Endothelial cell of umbilical vein (primary cell): ENCODE measurements at regions not wholly inside any gene's neighbourhood (a gene's known extent, or its start where the extent isn't known, plus 50 kb on each side); places are given as distances from the start of the nearest gene placed in this dataset.

Experiments
- BruUV-seq: library from RNA; stranded (reverse); fragments of 400-500 nt; replicated peaks from 2 replicates; lab custom pipeline; 2021; lab: Mats Ljungman, UMichigan
- CTCF ChIA-PET: fragments of 300-600, 350-600 bp; sonication (Branson Sonifier 250); formaldehyde crosslinking; loops from one replicate; lab custom pipeline; 2021; ENCODE audit warnings: antibody characterized with exemption, inconsistent platforms; lab: Charles Lee
- POLR2A ChIA-PET: fragments of 300-600, 350-600 bp; sonication (Branson Sonifier 250); formaldehyde crosslinking; loops from one replicate; lab custom pipeline; 2021; ENCODE audit warnings: antibody characterized with exemption, inconsistent platforms; lab: Charles Lee
- DNase-seq: peaks from one replicate; pipeline ENCODE4 v3.0.0-alpha.2; 2011; ENCODE audit warnings: low read depth, low spot score
- FAIRE-seq: peaks from 2 replicates; lab custom pipeline; 2011; peaks lifted over from hg19 to GRCh38; lab: Jason Lieb, UNC
- H2AFZ ChIP-seq: 2 replicates; pipeline ENCODE4 v1.6.0; 2012; ENCODE audit warnings: low read depth, low read length, control low read depth, inconsistent platforms
- H3K27ac ChIP-seq: 2 replicates; pipeline ENCODE4 v1.5.1; 2011; ENCODE audit warnings: low read depth, mild to moderate bottlenecking, control low read depth, low read length, moderate library complexity; ENCODE audit not compliant: insufficient read depth
- H3K27me3 ChIP-seq, 2 experiments: 2 replicates each; pipeline versions ENCODE4 v1.6.0 to v1.6.1; 2011; ENCODE audit warnings: low read length in 2 of 2, mixed read lengths in 1 of 2; ENCODE audit not compliant: control insufficient read depth in 2 of 2, insufficient read depth in 2 of 2
- H3K36me3 ChIP-seq, 2 experiments: 2 replicates in 1 of 2; 3 replicates in 1 of 2; pipeline ENCODE4 v1.5.1; 2011; ENCODE audit warnings: low read length in 2 of 2, mild to moderate bottlenecking in 1 of 2, moderate library complexity in 1 of 2; ENCODE audit not compliant: control insufficient read depth in 2 of 2, insufficient read depth in 2 of 2; ENCODE audit errors: extremely low read depth in 1 of 2
- H3K4me1 ChIP-seq: 3 replicates; pipeline ENCODE4 v1.5.1; 2011; ENCODE audit warnings: mild to moderate bottlenecking, low read length; ENCODE audit not compliant: control insufficient read depth, insufficient read depth; ENCODE audit errors: extremely low read depth
- H3K4me2 ChIP-seq: 2 replicates; pipeline ENCODE4 v1.6.1; 2011; ENCODE audit warnings: low read length, control low read depth, mixed read lengths; ENCODE audit not compliant: insufficient read depth
- H3K4me3 ChIP-seq, 3 experiments: fragments of 200-600 bp in 1 of 3; sonication (generic), shearing (Covaris generic) in 1 of 3; replicated peaks in 1 of 3; 2 replicates each; pipeline ENCODE4 v1.5.1; 2011 to 2016; ENCODE audit warnings: control low read depth in 3 of 3, low read length in 3 of 3, mild to moderate bottlenecking in 2 of 3, inconsistent platforms in 1 of 3, low read depth in 1 of 3, moderate library complexity in 1 of 3; ENCODE audit not compliant: insufficient read depth in 1 of 3
- H3K79me2 ChIP-seq: 2 replicates; pipeline ENCODE4 v1.6.0; 2012; ENCODE audit warnings: low read length, inconsistent platforms; ENCODE audit not compliant: control insufficient read depth, insufficient read depth
- H3K9ac ChIP-seq: replicated peaks from 2 replicates; pipeline ENCODE3; 2011; ENCODE audit warnings: low read length, control low read depth; ENCODE audit not compliant: insufficient read depth; ENCODE audit errors: extremely low read depth
- H3K9me1 ChIP-seq: replicated peaks from 3 replicates; pipeline ENCODE4 v1.6.0; 2011; ENCODE audit warnings: mild to moderate bottlenecking, low read length; ENCODE audit not compliant: control insufficient read depth, insufficient read depth; ENCODE audit errors: extremely low read depth
- H3K9me3 ChIP-seq: replicated peaks from 2 replicates; pipeline ENCODE4 v1.5.1; 2012; ENCODE audit warnings: low read length, inconsistent platforms; ENCODE audit not compliant: control insufficient read depth, insufficient read depth
- H4K20me1 ChIP-seq: replicated peaks from 2 replicates; pipeline ENCODE3; 2011; ENCODE audit warnings: mild to moderate bottlenecking, low read length; ENCODE audit not compliant: control insufficient read depth, insufficient read depth; ENCODE audit errors: extremely low read depth
- CTCF ChIP-seq, 2 donors: IDR thresholded peaks; 1 replicate in 1 of 2; 2 replicates in 1 of 2; pipeline ENCODE4 v1.5.1; 2011; ENCODE audit warnings: low read length in 2 of 2, mild to moderate bottlenecking in 2 of 2, moderate library complexity in 2 of 2, control low read depth in 1 of 2, inconsistent platforms in 1 of 2, low read depth in 1 of 2; ENCODE audit not compliant: insufficient read depth in 1 of 2; ENCODE audit errors: extremely low read depth in 1 of 2
- EZH2 ChIP-seq: IDR thresholded peaks from 2 replicates; pipeline ENCODE4 v1.6.1; 2012; ENCODE audit warnings: borderline replicate concordance, low read depth, mild to moderate bottlenecking, moderate library complexity, low read length, inconsistent platforms; ENCODE audit not compliant: severe bottlenecking
- FOS ChIP-seq: IDR thresholded peaks from 2 replicates; pipeline ENCODE4 v1.6.1; 2011; ENCODE audit warnings: mild to moderate bottlenecking, low read length, moderate library complexity, borderline replicate concordance; ENCODE audit not compliant: insufficient read depth
- GATA2 ChIP-seq: IDR thresholded peaks from 2 replicates; pipeline ENCODE4 v1.7.0; 2011; ENCODE audit warnings: low read depth, mild to moderate bottlenecking, moderate library complexity, mixed read lengths, low read length; ENCODE audit not compliant: insufficient read length, insufficient read depth
- JUN ChIP-seq: IDR thresholded peaks from 2 replicates; pipeline ENCODE4 v1.6.1; 2011; ENCODE audit warnings: borderline replicate concordance, low read depth; ENCODE audit not compliant: insufficient read length, insufficient read depth
- MYC ChIP-seq: IDR thresholded peaks from one replicate; pipeline ENCODE4 v1.6.1; 2011; ENCODE audit warnings: mild to moderate bottlenecking, low read depth, low read length
- POLR2A ChIP-seq: IDR thresholded peaks from 2 replicates; pipeline ENCODE4 v1.6.1; 2012; ENCODE audit warnings: low read depth, mild to moderate bottlenecking, control low read depth, low read length
- POLR2AphosphoS5 ChIP-seq: IDR thresholded peaks from 2 replicates; pipeline ENCODE4 v1.6.1; 2012; ENCODE audit warnings: low read depth, mild to moderate bottlenecking, control low read depth, low read length, moderate library complexity; ENCODE audit not compliant: insufficient read depth
- dilution Hi-C: fragments of 300-500 bp; cut with MboI; formaldehyde crosslinking; loops from one replicate; pipeline ENCODE4 v1.15.0; 2019; ENCODE audit warnings: low sequenced_read_pairs; ENCODE audit not compliant: extremely low pct_ligation_motif_present
- intact Hi-C: fragments of 100-400 bp; cut with micrococcal nuclease; formaldehyde crosslinking; loops from one replicate; pipeline ENCODE4 v1.10.0; 2022
- TF ChIP-seq, protein P1 (sequence below): IDR thresholded peaks from 2 replicates; pipeline ENCODE4 v1.6.1; 2011; ENCODE audit not compliant: insufficient read depth, insufficient read length

DNA sequence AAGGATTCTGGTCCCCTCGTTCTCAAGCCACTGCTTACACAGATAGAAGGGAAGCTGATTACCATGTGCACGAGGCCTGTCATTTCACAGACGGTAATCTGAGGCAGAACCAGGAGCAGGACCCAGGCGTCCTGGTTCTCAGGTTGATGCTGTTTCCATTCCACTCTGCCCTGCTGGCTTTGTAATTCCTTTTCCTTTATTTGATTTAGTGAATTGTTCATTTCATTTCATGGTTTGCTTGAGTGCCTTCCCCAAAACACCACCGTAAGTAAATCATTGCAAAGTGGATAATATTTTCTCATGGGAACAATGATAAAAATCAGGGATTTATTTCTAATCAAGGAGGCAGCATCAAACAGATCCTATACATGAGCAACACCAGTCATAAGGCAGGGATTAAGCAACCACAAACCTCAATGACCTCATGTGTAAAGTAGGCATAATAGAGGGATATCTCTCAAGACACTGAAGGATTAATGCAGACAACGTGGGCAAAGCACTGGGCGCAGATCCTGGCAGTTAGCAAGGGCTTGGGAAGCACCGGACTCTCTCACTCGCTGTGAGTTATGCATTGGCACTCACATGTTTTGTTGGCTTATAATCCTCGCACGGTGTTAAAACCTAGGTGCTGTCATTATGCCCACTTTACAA lies 229.5 kb upstream of the FOXQ1 start:
- intact Hi-C loops (no loop called here), dilution Hi-C loops (no loop called here)
- ChIA-PET POLR2A (no interaction called here), CTCF (no interaction called here)
- no peak for TF ChIP-seq JUN
- TF ChIP-seq EZH2, result no peak
- TF ChIP-seq FOS, result no peak
- TF ChIP-seq MYC, result no peak
- TF ChIP-seq POLR2A, result no peak
- TF ChIP-seq, protein P1, sequence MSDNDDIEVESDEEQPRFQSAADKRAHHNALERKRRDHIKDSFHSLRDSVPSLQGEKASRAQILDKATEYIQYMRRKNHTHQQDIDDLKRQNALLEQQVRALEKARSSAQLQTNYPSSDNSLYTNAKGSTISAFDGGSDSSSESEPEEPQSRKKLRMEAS, result no peak
- no peak for TF ChIP-seq CTCF (IDR thresholded peaks at IDR 0.05; ENCODE audit: extremely low read depth in 1 of 2, insufficient read depth in 1 of 2, low read depth in 1 of 2, low read length in 2 of 2)
- no peak for TF ChIP-seq GATA2
- TF ChIP-seq POLR2AphosphoS5, result no peak
- no TSS peak for BruUV-seq
- no peak overlapping the region for H2AFZ ChIP-seq
- no peaks in the 10 kb centered on the region for H4K20me1 ChIP-seq
- FAIRE-seq, result no peak
- no peaks in the 10 kb centered on the region for H3K9me1 ChIP-seq
- H3K9me3 ChIP-seq, result no peaks in the 10 kb centered on the region
- H3K36me3 ChIP-seq, result no peaks in the 10 kb centered on the region
- no peak overlapping the region for H3K9ac ChIP-seq
- no peak for DNase-seq
- no peaks in the 10 kb centered on the region for H3K79me2 ChIP-seq
- H3K27ac ChIP-seq, result no peak overlapping the region
- H3K4me3 ChIP-seq, result no peak overlapping the region
- H3K4me1 ChIP-seq, result no peaks in the 10 kb centered on the region
- no peaks in the 10 kb centered on the region for H3K27me3 ChIP-seq
- no peak overlapping the region for H3K4me2 ChIP-seq
